Fibroblast of lung (primary cell): ENCODE measurements at regions not wholly inside any gene's neighbourhood (a gene's known extent, or its start where the extent isn't known, plus 50 kb on each side); places are given as distances from the start of the nearest gene placed in this dataset.

Experiments
- DNase-seq, 2 donors: peaks; one replicate each; pipeline versions ENCODE4 v3.0.0 to v3.0.0-alpha.2; 2010; ENCODE audit warnings: low read depth in 2 of 2
- H2AFZ ChIP-seq: 2 replicates; pipeline ENCODE4 v1.5.1; 2012; ENCODE audit warnings: low read length, control low read depth, inconsistent platforms
- H3K27ac ChIP-seq: 2 replicates; pipeline ENCODE4 v1.5.1; 2011; ENCODE audit warnings: low read length, control low read depth; ENCODE audit not compliant: insufficient read depth
- H3K27me3 ChIP-seq: 2 replicates; pipeline ENCODE4 v1.5.1; 2011; ENCODE audit warnings: mild to moderate bottlenecking, low read length; ENCODE audit not compliant: control insufficient read depth, insufficient read depth
- H3K36me3 ChIP-seq: 2 replicates; pipeline ENCODE4 v1.5.1; 2011; ENCODE audit warnings: low read length; ENCODE audit not compliant: control insufficient read depth, insufficient read depth
- H3K4me1 ChIP-seq: 2 replicates; pipeline ENCODE4 v1.5.1; 2011; ENCODE audit warnings: low read length; ENCODE audit not compliant: control insufficient read depth, insufficient read depth; ENCODE audit errors: extremely low read depth
- H3K4me2 ChIP-seq: 2 replicates; pipeline ENCODE4 v1.5.1; 2011; ENCODE audit warnings: low read length, control low read depth; ENCODE audit not compliant: insufficient read depth; ENCODE audit errors: extremely low read depth
- H3K4me3 ChIP-seq, 4 experiments: fragments of 200-600 bp in 1 of 4; sonication (generic) in 1 of 4; replicated peaks in 1 of 4; 2 replicates each; pipeline ENCODE4 v1.5.1; 2011 to 2016; ENCODE audit warnings: low read length in 4 of 4, low read depth in 3 of 4, mild to moderate bottlenecking in 3 of 4, control low read depth in 2 of 4, inconsistent platforms in 1 of 4, mixed read lengths in 1 of 4; ENCODE audit not compliant: insufficient read depth in 1 of 4; ENCODE audit errors: control extremely low read depth in 1 of 4
- H3K79me2 ChIP-seq: 2 replicates; pipeline ENCODE4 v1.5.1; 2012; ENCODE audit warnings: mild to moderate bottlenecking, low read length, inconsistent platforms; ENCODE audit not compliant: control insufficient read depth, insufficient read depth
- H3K9ac ChIP-seq: 2 replicates; pipeline ENCODE4 v1.5.1; 2011; ENCODE audit warnings: mild to moderate bottlenecking, low read length, control low read depth; ENCODE audit not compliant: insufficient read depth
- H3K9me3 ChIP-seq: 2 replicates; pipeline ENCODE4 v1.5.1; 2012; ENCODE audit warnings: low read depth, low read length; ENCODE audit not compliant: control insufficient read depth, insufficient read depth
- H4K20me1 ChIP-seq: 2 replicates; pipeline ENCODE4 v1.5.1; 2011; ENCODE audit warnings: low read length; ENCODE audit not compliant: control insufficient read depth, insufficient read depth; ENCODE audit errors: extremely low read depth
- CTCF ChIP-seq, 2 donors: IDR thresholded peaks in 1 of 2; conservative IDR thresholded peaks in 1 of 2; 1 replicate in 1 of 2; 2 replicates in 1 of 2; pipeline ENCODE4 v1.5.1; 2011 to 2012; ENCODE audit warnings: low read length in 2 of 2, control low read depth in 1 of 2, inconsistent platforms in 1 of 2, low read depth in 1 of 2, mild to moderate bottlenecking in 1 of 2
- EZH2 ChIP-seq: IDR thresholded peaks from 2 replicates; pipeline ENCODE4 v1.5.1; 2012; ENCODE audit warnings: low read length, control low read depth, mild to moderate bottlenecking; ENCODE audit errors: missing control alignments

DNA sequence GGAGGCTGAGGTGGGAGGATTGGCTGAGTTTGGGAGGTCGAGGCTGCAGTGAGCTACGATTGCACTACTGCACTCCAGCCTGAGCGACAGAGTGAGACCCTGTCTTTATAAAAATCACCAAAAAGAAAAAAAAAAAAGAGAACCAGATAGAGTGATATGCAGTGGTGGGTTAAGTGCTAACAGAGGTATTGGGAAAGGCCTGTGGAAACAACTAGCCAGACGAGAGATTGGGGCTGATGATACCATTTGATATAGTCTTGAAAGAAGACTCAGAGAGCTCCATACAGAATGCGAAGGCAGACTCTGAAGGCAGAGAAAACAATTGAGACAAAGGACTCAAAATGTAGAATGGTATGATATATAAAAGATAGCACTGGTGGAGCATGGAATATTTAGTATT lies 134.1 kb downstream of the CDC42EP3 start:
- Histone ChIP-seq H3K9ac (no peak overlapping the region), H3K4me3 (no peak overlapping the region), H3K36me3 (no peaks in the 10 kb centered on the region), H3K27me3 (no peaks in the 10 kb centered on the region), H3K27ac (no peak overlapping the region), H3K4me1 (no peaks in the 10 kb centered on the region), H3K79me2 (no peaks in the 10 kb centered on the region), H2AFZ (no peak overlapping the region), H3K4me2 (no peak overlapping the region), H4K20me1 (no peaks in the 10 kb centered on the region), H3K9me3 (no peaks in the 10 kb centered on the region)
- no peak for DNase-seq
- no peak for TF ChIP-seq EZH2
- TF ChIP-seq CTCF (conservative IDR thresholded peaks at IDR 0.05 in 1 of 2, IDR thresholded peaks at IDR 0.05 in 1 of 2; ENCODE audit: low read depth in 1 of 2, low read length in 2 of 2): no peak

- H3K4me3 ChIP-seq: no peak overlapping the region
- H3K4me1 ChIP-seq: no peaks in the 10 kb centered on the region
- no peak overlapping the region for H3K27ac ChIP-seq
- H3K27me3 ChIP-seq: no peaks in the 10 kb centered on the region
- no peaks in the 10 kb centered on the region for H4K20me1 ChIP-seq
- no peak for DNase-seq
- H3K4me2 ChIP-seq: no peak overlapping the region
- H3K9me3 ChIP-seq: no peaks in the 10 kb centered on the region
- no peaks in the 10 kb centered on the region for H3K36me3 ChIP-seq
- H3K9ac ChIP-seq: no peak overlapping the region
- H2AFZ ChIP-seq: no peak overlapping the region
- no peaks in the 10 kb centered on the region for H3K79me2 ChIP-seq
- TF ChIP-seq CTCF (conservative IDR thresholded peaks at IDR 0.05 in 1 of 2, IDR thresholded peaks at IDR 0.05 in 1 of 2; ENCODE audit: low read depth in 1 of 2, low read length in 2 of 2) (no peak), EZH2 (no peak)
Measured at GRCh38 chr2:37541516-37541915, 129.9 kb downstream of the CDC42EP3 start.

DNA sequence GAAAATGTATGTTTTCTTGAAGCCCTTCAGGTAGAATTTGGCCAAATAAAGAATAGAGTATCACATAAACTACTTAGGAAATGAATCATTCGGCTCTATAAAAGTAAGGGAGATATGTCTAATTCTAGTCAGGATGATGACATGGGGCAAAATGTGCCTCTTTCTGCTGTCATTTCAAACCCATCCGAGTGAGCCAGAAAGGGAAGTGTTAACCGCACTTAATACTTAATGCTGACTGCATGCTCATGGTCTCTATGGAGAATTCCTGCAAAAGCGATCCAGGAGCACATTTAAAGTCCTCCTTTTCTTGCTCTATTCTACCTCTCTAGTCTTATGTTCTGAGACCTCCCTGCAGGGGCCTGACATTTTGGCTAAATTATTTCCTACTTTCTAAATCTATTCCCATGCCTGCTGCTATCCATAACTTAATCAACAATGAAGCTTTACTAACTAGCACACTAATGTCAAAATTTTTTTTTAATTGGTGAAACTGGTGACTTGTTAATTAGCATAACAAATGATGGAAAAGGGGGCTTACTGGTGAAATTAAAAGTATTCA lies 127.4 kb downstream of the CDC42EP3 start:
- Histone ChIP-seq H2AFZ (no peak overlapping the region), H3K27me3 (no peaks in the 10 kb centered on the region), H3K79me2 (no peaks in the 10 kb centered on the region), H3K27ac (no peak overlapping the region), H3K4me1 (no peaks in the 10 kb centered on the region), H3K4me2 (no peak overlapping the region), H3K4me3 (no peak overlapping the region), H3K9ac (no peak overlapping the region), H4K20me1 (no peaks in the 10 kb centered on the region), H3K9me3 (no peaks in the 10 kb centered on the region), H3K36me3 (no peaks in the 10 kb centered on the region)
- no peak for DNase-seq
- no peak for TF ChIP-seq CTCF (conservative IDR thresholded peaks at IDR 0.05 in 1 of 2, IDR thresholded peaks at IDR 0.05 in 1 of 2; ENCODE audit: low read depth in 1 of 2, low read length in 2 of 2)
- no peak for TF ChIP-seq EZH2
